B cell (primary cell): ENCODE measurements at regions not wholly inside any gene's neighbourhood (a gene's known extent, or its start where the extent isn't known, plus 50 kb on each side); places are given as distances from the start of the nearest gene placed in this dataset.

Experiments used
- ATAC-seq: fragments of 200-7000 bp; cut with Tn5 transposase; one replicate; pipeline ENCODE4 v1.10.0; 2021; ENCODE audit warnings: low read depth, mild to moderate bottlenecking, moderate number of reproducible peaks, moderate library complexity
- CTCF ChIA-PET: fragments of 350-600 bp; sonication (Branson Sonifier 250); formaldehyde crosslinking; loops from one replicate; lab custom pipeline; 2021; ENCODE audit warnings: antibody characterized with exemption, inconsistent platforms; lab: Charles Lee
- POLR2A ChIA-PET: fragments of 350-600 bp; sonication (Branson Sonifier 250); formaldehyde crosslinking; loops from one replicate; lab custom pipeline; 2021; ENCODE audit warnings: antibody characterized with exemption; lab: Charles Lee
- DNase-seq: peaks from one replicate; pipeline ENCODE4 v3.0.0; 2013
- H2AFZ ChIP-seq: 2 replicates; pipeline ENCODE4 v1.6.1; 2012; ENCODE audit warnings: mild to moderate bottlenecking, low read depth, low read length; ENCODE audit not compliant: insufficient read depth, poor library complexity, severe bottlenecking
- H3K27ac ChIP-seq, 2 donors: 1 replicate in 1 of 2; 2 replicates in 1 of 2; pipeline ENCODE4 v1.5.1; 2012 to 2013; ENCODE audit warnings: low read length in 2 of 2, mild to moderate bottlenecking in 2 of 2, moderate library complexity in 1 of 2
- H3K27me3 ChIP-seq, 4 experiments: fragments of 200-600 bp in 1 of 4; sonication (generic) in 1 of 4; replicated peaks in 1 of 4; 1 replicate in 2 of 4; 2 replicates in 2 of 4; pipeline versions ENCODE4 v1.6.1 to v1.7.0; 2013 to 2016; ENCODE audit warnings: low read length in 3 of 4, mild to moderate bottlenecking in 2 of 4, mixed read lengths in 1 of 4, moderate library complexity in 1 of 4; ENCODE audit not compliant: insufficient read depth in 4 of 4, control insufficient read depth in 3 of 4; ENCODE audit errors: control extremely low read depth in 1 of 4
- H3K36me3 ChIP-seq, 2 experiments: replicated peaks in 1 of 2; 1 replicate in 1 of 2; 2 replicates in 1 of 2; pipeline versions ENCODE4 v1.6.1 to v1.7.1; 2013; ENCODE audit warnings: low read length in 1 of 2; ENCODE audit not compliant: insufficient read depth in 2 of 2, control insufficient read depth in 1 of 2; ENCODE audit errors: control extremely low read depth in 1 of 2, extremely low read depth in 1 of 2
- H3K4me1 ChIP-seq, 2 donors: fragments of 200-600 bp in 1 of 2; sonication (generic) in 1 of 2; 1 replicate in 1 of 2; 2 replicates in 1 of 2; pipeline versions ENCODE4 v1.5.1 to v1.6.1; 2013 to 2017; ENCODE audit warnings: low read length in 2 of 2; ENCODE audit not compliant: control insufficient read depth in 2 of 2, insufficient read depth in 2 of 2
- H3K4me2 ChIP-seq: replicated peaks from 2 replicates; pipeline ENCODE3; 2012; ENCODE audit warnings: mild to moderate bottlenecking, low read depth, low read length; ENCODE audit not compliant: poor library complexity, severe bottlenecking
- H3K4me3 ChIP-seq, 5 experiments: fragments of 200-600 bp in 1 of 5; sonication (generic) in 1 of 5; 1 replicate in 3 of 5; 2 replicates in 2 of 5; pipeline versions ENCODE4 v1.5.1 to v1.7.0; 2011 to 2016; ENCODE audit warnings: low read length in 4 of 5, mild to moderate bottlenecking in 4 of 5, low read depth in 2 of 5, control low read depth in 1 of 5, moderate library complexity in 1 of 5; ENCODE audit not compliant: insufficient read depth in 1 of 5; ENCODE audit errors: control extremely low read depth in 1 of 5, extremely low read depth in 1 of 5
- H3K79me2 ChIP-seq: fragments of 200-600 bp; sonication (generic); one replicate; pipeline ENCODE4 v1.6.0; 2016; ENCODE audit warnings: low read length; ENCODE audit not compliant: control insufficient read depth, insufficient read depth
- H3K9ac ChIP-seq: fragments of 200-600 bp; sonication (generic); 2 replicates; pipeline ENCODE4 v1.6.1; 2017; ENCODE audit warnings: mild to moderate bottlenecking, low read length, moderate library complexity
- H3K9me3 ChIP-seq, 3 donors: one replicate each; pipeline versions ENCODE4 v1.6.1 to v1.7.1; 2013; ENCODE audit warnings: low read length in 2 of 3; ENCODE audit not compliant: control insufficient read depth in 2 of 3, insufficient read depth in 1 of 3; ENCODE audit errors: control extremely low read depth in 1 of 3
- H4K20me1 ChIP-seq: 2 replicates; pipeline ENCODE4 v1.6.0; 2012; ENCODE audit warnings: mild to moderate bottlenecking, low read length; ENCODE audit not compliant: insufficient read depth, control insufficient read depth, poor library complexity, severe bottlenecking
- H3K27ac Mint-ChIP-seq: one replicate; pipeline ENCODE4 v1.8.0; 2021; ENCODE audit warnings: mixed read lengths
- H3K27me3 Mint-ChIP-seq: one replicate; pipeline ENCODE4 v1.8.0; 2021; ENCODE audit warnings: mixed read lengths
- H3K4me1 Mint-ChIP-seq: one replicate; pipeline ENCODE4 v1.8.0; 2021; ENCODE audit warnings: mixed read lengths
- H3K4me3 Mint-ChIP-seq: one replicate; pipeline ENCODE4 v1.8.0; 2021; ENCODE audit warnings: mixed read lengths
- H3K9me3 Mint-ChIP-seq: one replicate; pipeline ENCODE4 v1.8.0; 2022; ENCODE audit warnings: mixed read lengths; ENCODE audit not compliant: insufficient read depth
- EZH2 ChIP-seq: IDR thresholded peaks from 2 replicates; pipeline ENCODE4 v1.6.1; 2012; ENCODE audit warnings: borderline replicate concordance, low read depth, mild to moderate bottlenecking, moderate library complexity, low read length; ENCODE audit not compliant: insufficient read depth, poor library complexity, severe bottlenecking
- WGBS: methylation state at CpG from one replicate; pipeline ENCODE4 v1.1.5; 2013; ENCODE audit warnings: missing lambda C conversion rate; ENCODE audit not compliant: insufficient coverage; 5-methylcytosine and 5-hydroxymethylcytosine counted together
- intact Hi-C: fragments of 100-400 bp; cut with micrococcal nuclease; formaldehyde crosslinking; loops from one replicate; pipeline ENCODE4 v1.10.0; 2022
- TF ChIP-seq, protein P1 (sequence below): fragments of 200-600 bp; IDR thresholded peaks from one replicate; pipeline ENCODE4 v1.8.0; 2022; ENCODE audit warnings: antibody characterized with exemption, mild to moderate bottlenecking

DNA sequence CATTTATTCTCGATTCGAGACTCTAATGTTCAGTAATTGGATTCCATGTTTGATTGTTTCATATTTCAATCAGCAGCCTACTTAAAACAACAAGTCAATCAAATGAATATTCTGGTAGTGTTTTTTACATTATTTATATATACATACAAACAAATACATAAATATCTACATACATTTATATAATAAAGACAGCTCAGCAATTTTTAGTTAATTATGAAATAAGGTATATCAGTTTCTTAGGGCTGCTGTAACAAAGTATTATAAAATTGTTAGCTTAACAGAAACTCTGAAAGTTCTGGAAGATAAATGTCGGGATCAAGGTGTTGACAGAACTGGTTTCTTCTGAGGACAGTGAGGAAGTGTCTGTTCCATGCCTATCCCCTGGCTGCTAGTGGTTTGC lies 105.9 kb downstream of the MGST1 start:
- no peaks in the 10 kb centered on the region for H3K4me1 ChIP-seq
- no peak overlapping the region for H3K27ac ChIP-seq
- 86% methylated on average over 1 of the region's 3 CpGs for WGBS
- no peaks in the 10 kb centered on the region for H3K27me3 Mint-ChIP-seq
- no peak overlapping the region for H3K4me3 ChIP-seq
- H3K9ac ChIP-seq = no peak overlapping the region
- H3K4me3 Mint-ChIP-seq = no peak overlapping the region
- H3K4me2 ChIP-seq = no peak overlapping the region
- H3K9me3 ChIP-seq = no peaks in the 10 kb centered on the region
- H3K27me3 ChIP-seq = no peaks in the 10 kb centered on the region
- no peak overlapping the region for H2AFZ ChIP-seq
- intact Hi-C loops = no loop called here
- H4K20me1 ChIP-seq = no peaks in the 10 kb centered on the region
- ATAC-seq = no peak
- POLR2A ChIA-PET = no interaction called here
- TF ChIP-seq, protein P1, sequence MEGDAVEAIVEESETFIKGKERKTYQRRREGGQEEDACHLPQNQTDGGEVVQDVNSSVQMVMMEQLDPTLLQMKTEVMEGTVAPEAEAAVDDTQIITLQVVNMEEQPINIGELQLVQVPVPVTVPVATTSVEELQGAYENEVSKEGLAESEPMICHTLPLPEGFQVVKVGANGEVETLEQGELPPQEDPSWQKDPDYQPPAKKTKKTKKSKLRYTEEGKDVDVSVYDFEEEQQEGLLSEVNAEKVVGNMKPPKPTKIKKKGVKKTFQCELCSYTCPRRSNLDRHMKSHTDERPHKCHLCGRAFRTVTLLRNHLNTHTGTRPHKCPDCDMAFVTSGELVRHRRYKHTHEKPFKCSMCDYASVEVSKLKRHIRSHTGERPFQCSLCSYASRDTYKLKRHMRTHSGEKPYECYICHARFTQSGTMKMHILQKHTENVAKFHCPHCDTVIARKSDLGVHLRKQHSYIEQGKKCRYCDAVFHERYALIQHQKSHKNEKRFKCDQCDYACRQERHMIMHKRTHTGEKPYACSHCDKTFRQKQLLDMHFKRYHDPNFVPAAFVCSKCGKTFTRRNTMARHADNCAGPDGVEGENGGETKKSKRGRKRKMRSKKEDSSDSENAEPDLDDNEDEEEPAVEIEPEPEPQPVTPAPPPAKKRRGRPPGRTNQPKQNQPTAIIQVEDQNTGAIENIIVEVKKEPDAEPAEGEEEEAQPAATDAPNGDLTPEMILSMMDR = no peak
- TF ChIP-seq EZH2 = no peak
- CTCF ChIA-PET = no interaction called here
- DNase-seq = no peak
- peaks cover 2% of the 10 kb centered on the region for H3K9me3 Mint-ChIP-seq
- no peaks in the 10 kb centered on the region for H3K4me1 Mint-ChIP-seq
- no peaks in the 10 kb centered on the region for H3K79me2 ChIP-seq
- no peak overlapping the region for H3K27ac Mint-ChIP-seq
- H3K36me3 ChIP-seq = no peaks in the 10 kb centered on the region

DNA sequence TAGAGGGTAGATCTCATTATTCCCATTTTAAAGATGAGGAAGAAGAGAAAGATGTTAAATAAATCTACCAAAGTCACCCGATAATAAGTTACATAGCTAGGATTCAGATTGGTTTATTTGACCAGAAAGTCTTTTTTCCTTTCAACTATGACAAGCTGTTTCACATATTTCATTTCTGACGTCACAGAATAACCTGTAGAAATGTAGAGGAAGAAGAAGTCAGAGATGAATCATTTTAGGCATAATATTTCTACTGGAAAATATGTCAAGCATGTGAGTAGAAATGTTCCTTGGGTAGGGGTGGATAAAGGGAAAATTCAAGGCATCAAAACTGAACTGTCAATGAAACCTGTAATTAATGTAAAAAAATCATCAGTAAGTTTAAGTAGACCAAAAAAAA lies 107.0 kb downstream of the MGST1 start:
- Histone ChIP-seq H3K4me2 (no peak overlapping the region), H3K4me3 (no peak overlapping the region), H3K27ac (no peak overlapping the region), H3K79me2 (no peaks in the 10 kb centered on the region), H3K9me3 (no peaks in the 10 kb centered on the region), H4K20me1 (no peaks in the 10 kb centered on the region), H2AFZ (no peak overlapping the region), H3K4me1 (no peaks in the 10 kb centered on the region), H3K9ac (no peak overlapping the region), H3K27me3 (no peaks in the 10 kb centered on the region), H3K36me3 (no peaks in the 10 kb centered on the region)
- WGBS = no CpG with 5 or more reads among the region's 2 CpGs
- DNase-seq = no peak
- no peak overlapping the region for H3K27ac Mint-ChIP-seq
- no peak overlapping the region for H3K4me3 Mint-ChIP-seq
- ChIA-PET POLR2A (no interaction called here), CTCF (no interaction called here)
- no peaks in the 10 kb centered on the region for H3K4me1 Mint-ChIP-seq
- no peaks in the 10 kb centered on the region for H3K27me3 Mint-ChIP-seq
- intact Hi-C loops = no loop called here
- peaks cover 2% of the 10 kb centered on the region for H3K9me3 Mint-ChIP-seq
- ATAC-seq = no peak
- TF ChIP-seq, protein P1 = no peak
- no peak for TF ChIP-seq EZH2
